ENCODE measurements at regions not wholly inside any gene's neighbourhood (a gene's known extent, or its start where the extent isn't known, plus 50 kb on each side); places are given as distances from the start of the nearest gene placed in this dataset.

DNA sequence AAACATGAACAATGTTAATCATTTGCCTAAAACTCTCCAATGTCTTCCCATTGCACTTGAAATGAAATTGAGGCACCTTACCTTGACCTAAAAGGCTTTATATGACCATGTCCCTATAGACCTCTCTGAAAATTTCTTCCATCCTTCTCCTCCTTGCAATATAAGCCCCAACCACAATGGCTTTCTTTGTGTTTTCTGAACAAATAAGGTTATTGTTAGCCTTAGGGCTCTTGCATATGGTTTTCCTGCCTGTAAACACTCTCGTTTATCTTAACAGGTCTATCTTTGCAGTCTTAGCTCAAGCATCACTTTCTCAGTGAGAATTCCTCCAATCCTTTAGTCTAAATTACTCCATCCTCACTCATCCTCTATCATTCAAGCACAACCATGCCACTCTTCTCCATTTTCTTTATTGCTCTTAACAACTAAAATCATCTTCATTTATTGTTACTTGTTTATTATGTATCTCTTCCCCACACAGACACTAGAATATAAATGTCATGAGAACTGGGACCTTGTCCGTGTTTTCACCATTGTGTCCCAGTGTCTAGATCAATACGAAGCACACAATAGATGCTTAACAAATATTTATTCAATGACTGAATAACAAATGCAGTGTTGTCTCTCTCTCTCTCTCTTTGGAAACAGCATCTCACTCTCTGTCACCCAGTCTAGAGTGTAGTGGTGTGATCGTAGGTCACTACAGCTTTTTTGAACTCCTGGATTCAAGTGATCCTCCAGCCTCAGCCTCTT, 129.3 kb downstream of the RDH14 start:
- TF ChIP-seq, protein P1, sequence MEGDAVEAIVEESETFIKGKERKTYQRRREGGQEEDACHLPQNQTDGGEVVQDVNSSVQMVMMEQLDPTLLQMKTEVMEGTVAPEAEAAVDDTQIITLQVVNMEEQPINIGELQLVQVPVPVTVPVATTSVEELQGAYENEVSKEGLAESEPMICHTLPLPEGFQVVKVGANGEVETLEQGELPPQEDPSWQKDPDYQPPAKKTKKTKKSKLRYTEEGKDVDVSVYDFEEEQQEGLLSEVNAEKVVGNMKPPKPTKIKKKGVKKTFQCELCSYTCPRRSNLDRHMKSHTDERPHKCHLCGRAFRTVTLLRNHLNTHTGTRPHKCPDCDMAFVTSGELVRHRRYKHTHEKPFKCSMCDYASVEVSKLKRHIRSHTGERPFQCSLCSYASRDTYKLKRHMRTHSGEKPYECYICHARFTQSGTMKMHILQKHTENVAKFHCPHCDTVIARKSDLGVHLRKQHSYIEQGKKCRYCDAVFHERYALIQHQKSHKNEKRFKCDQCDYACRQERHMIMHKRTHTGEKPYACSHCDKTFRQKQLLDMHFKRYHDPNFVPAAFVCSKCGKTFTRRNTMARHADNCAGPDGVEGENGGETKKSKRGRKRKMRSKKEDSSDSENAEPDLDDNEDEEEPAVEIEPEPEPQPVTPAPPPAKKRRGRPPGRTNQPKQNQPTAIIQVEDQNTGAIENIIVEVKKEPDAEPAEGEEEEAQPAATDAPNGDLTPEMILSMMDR (IDR thresholded peaks at IDR 0.05), result no peak
- no peak for TF ChIP-seq POLR2AphosphoS5 (IDR thresholded peaks at IDR 0.05)
